ENCODE measurements at regions not wholly inside any gene's neighbourhood (a gene's known extent, or its start where the extent isn't known, plus 50 kb on each side); places are given as distances from the start of the nearest gene placed in this dataset.

GRCh38 chr3:16798738-16799137 is 86.0 kb upstream of the PLCL2 start:
- no peak for TF ChIP-seq CTCF (IDR thresholded peaks at IDR 0.05; ENCODE audit: extremely low read depth in 1 of 2, insufficient read depth in 1 of 2, low read depth in 1 of 2, low read length in 2 of 2)
- no peak for TF ChIP-seq EZH2 (IDR thresholded peaks at IDR 0.05; ENCODE audit: borderline replicate concordance, low read depth, low read length, severe bottlenecking)
- no peak for TF ChIP-seq MAX (IDR thresholded peaks at IDR 0.05; ENCODE audit: insufficient read depth, insufficient read length)

Measured in endothelial cell of umbilical vein (primary cell).